ENCODE measurements at regions not wholly inside any gene's neighbourhood (a gene's known extent, or its start where the extent isn't known, plus 50 kb on each side); places are given as distances from the start of the nearest gene placed in this dataset.

GRCh38 chr3:94251566-94251965, 188.7 kb downstream of the NSUN3 start:
- 0% methylated on average over 1 of the region's 1 CpG for WGBS (ENCODE audit: insufficient coverage, low coverage, missing lambda C conversion rate)
- FAIRE-seq (no peak), DNase-seq (ENCODE audit: extremely low read depth in 1 of 4, low spot score in 3 of 4) (no peak), ATAC-seq (no peak)
- Histone ChIP-seq H3K27me3 (ENCODE audit: control insufficient read depth in 2 of 2, insufficient read depth in 2 of 2, low read length in 2 of 2) (no peaks in the 10 kb centered on the region), H3K27ac (ENCODE audit: extremely low read depth, low read depth, low read length) (no peak overlapping the region), H3K4me2 (ENCODE audit: insufficient read depth, low read length) (no peak overlapping the region), H3K4me1 (replicated peaks in 1 of 2; ENCODE audit: control insufficient read depth in 2 of 2, insufficient read depth in 2 of 2, low read length in 2 of 2) (no peaks in the 10 kb centered on the region), H4K20me1 (replicated peaks; ENCODE audit: control insufficient read depth, insufficient read depth, low read length) (no peaks in the 10 kb centered on the region), H2AFZ (ENCODE audit: low read depth, low read length) (no peak overlapping the region), H3K36me3 (ENCODE audit: control insufficient read depth, insufficient read depth, low read length) (no peaks in the 10 kb centered on the region), H3K79me2 (ENCODE audit: control insufficient read depth, insufficient read depth, low read length) (no peaks in the 10 kb centered on the region), H3K9me3 (replicated peaks; ENCODE audit: control insufficient read depth, insufficient read depth, low read depth, low read length) (no peaks in the 10 kb centered on the region), H3K9ac (ENCODE audit: insufficient read depth in 1 of 2, low read depth in 2 of 2, low read length in 2 of 2) (no peak overlapping the region), H3K9me1 (ENCODE audit: control insufficient read depth, insufficient read depth, low read length) (no peaks in the 10 kb centered on the region), H3K4me3 (no peak overlapping the region)
- TF ChIP-seq FOXM1 (IDR thresholded peaks at IDR 0.05; ENCODE audit: low read depth) (no peak), FOXM1 (CRISPR knock-in tag; IDR thresholded peaks at IDR 0.05; ENCODE audit: low read depth) (no peak), JUN (IDR thresholded peaks at IDR 0.05; ENCODE audit: borderline replicate concordance, low read depth, low read length) (no peak), JUN (CRISPR knock-in tag; IDR thresholded peaks at IDR 0.05; ENCODE audit: borderline replicate concordance) (no peak), SP2 (IDR thresholded peaks at IDR 0.05; ENCODE audit: extremely low read depth, low read depth, low read length, poor library complexity, severe bottlenecking) (no peak), FOS (IDR thresholded peaks at IDR 0.05; ENCODE audit: extremely low read depth, insufficient read length) (no peak), TRIM24 (IDR thresholded peaks at IDR 0.05) (no peak), FOXK1 (CRISPR knock-in tag; IDR thresholded peaks at IDR 0.05; ENCODE audit: borderline replicate concordance) (no peak), MYC (IDR thresholded peaks at IDR 0.05; ENCODE audit: low read depth, low read length) (no peak), MYC (CRISPR knock-in tag; IDR thresholded peaks at IDR 0.05; ENCODE audit: borderline replicate concordance, low read depth) (no peak), ZNF644 (tag; IDR thresholded peaks at IDR 0.05; ENCODE audit: low read depth) (no peak), ZEB2 (IDR thresholded peaks at IDR 0.05) (no peak), SMC3 (conservative IDR thresholded peaks at IDR 0.05; ENCODE audit: insufficient read depth, low read depth, low read length) (no peak), NBN (IDR thresholded peaks at IDR 0.05; ENCODE audit: low read depth) (no peak)
- TF ChIP-seq, protein P1, sequence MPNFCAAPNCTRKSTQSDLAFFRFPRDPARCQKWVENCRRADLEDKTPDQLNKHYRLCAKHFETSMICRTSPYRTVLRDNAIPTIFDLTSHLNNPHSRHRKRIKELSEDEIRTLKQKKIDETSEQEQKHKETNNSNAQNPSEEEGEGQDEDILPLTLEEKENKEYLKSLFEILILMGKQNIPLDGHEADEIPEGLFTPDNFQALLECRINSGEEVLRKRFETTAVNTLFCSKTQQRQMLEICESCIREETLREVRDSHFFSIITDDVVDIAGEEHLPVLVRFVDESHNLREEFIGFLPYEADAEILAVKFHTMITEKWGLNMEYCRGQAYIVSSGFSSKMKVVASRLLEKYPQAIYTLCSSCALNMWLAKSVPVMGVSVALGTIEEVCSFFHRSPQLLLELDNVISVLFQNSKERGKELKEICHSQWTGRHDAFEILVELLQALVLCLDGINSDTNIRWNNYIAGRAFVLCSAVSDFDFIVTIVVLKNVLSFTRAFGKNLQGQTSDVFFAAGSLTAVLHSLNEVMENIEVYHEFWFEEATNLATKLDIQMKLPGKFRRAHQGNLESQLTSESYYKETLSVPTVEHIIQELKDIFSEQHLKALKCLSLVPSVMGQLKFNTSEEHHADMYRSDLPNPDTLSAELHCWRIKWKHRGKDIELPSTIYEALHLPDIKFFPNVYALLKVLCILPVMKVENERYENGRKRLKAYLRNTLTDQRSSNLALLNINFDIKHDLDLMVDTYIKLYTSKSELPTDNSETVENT (CRISPR knock-in tag; IDR thresholded peaks at IDR 0.05) = no peak
- intact Hi-C loops (cut with micrococcal nuclease) (no loop called here), in situ Hi-C loops (cut with MboI) (no loop called here)
- CTCF ChIA-PET (ENCODE audit: low intra/inter-chr PET ratio) = no interaction called here
- POLR2A ChIA-PET = no interaction called here
- no TSS peak for BruUV-seq (replicated peaks)

Data from K562 (cell line).